Panc1 (cell line): ENCODE measurements at regions not wholly inside any gene's neighbourhood (a gene's known extent, or its start where the extent isn't known, plus 50 kb on each side); places are given as distances from the start of the nearest gene placed in this dataset.

Experiments
- CTCF ChIP-seq: fragments of 450-650 bp; IDR thresholded peaks from 2 replicates; pipeline ENCODE4 v1.5.1; 2017; ENCODE audit warnings: mild to moderate bottlenecking
- POLR2AphosphoS5 ChIP-seq: IDR thresholded peaks from 2 replicates; pipeline ENCODE4 v1.6.1; 2012; ENCODE audit warnings: mild to moderate bottlenecking, low read depth, low read length, moderate library complexity
- REST ChIP-seq, 2 experiments: IDR thresholded peaks; 2 replicates each; pipeline ENCODE4 v1.6.1; 2011 to 2012; ENCODE audit warnings: low read depth in 2 of 2, control low read depth in 1 of 2, low read length in 1 of 2, mild to moderate bottlenecking in 1 of 2, moderate library complexity in 1 of 2; ENCODE audit not compliant: insufficient read depth in 1 of 2
- SIN3A ChIP-seq: IDR thresholded peaks from 2 replicates; pipeline ENCODE4 v1.6.1; 2012; ENCODE audit warnings: low read depth, mild to moderate bottlenecking, low read length, moderate library complexity, borderline replicate concordance; ENCODE audit not compliant: insufficient read depth

- no peak for TF ChIP-seq CTCF
- TF ChIP-seq POLR2AphosphoS5 = no peak
- no peak for TF ChIP-seq REST (IDR thresholded peaks at IDR 0.05; ENCODE audit: insufficient read depth in 1 of 2, low read depth in 2 of 2, low read length in 1 of 2)
- TF ChIP-seq SIN3A = no peak
These were observed 244.8 kb upstream of the SIX2 start for GRCh38 chr2:45254025-45254424.
